ENCODE measurements at regions not wholly inside any gene's neighbourhood (a gene's known extent, or its start where the extent isn't known, plus 50 kb on each side); places are given as distances from the start of the nearest gene placed in this dataset.

- TF ChIP-seq CTCF (IDR thresholded peaks at IDR 0.05 in 4 of 5, conservative IDR thresholded peaks at IDR 0.05 in 1 of 5): no peak
- TF ChIP-seq POLR2A (IDR thresholded peaks at IDR 0.05): no peak
Observed at GRCh38 chr1:82593561-82593960, 792.8 kb downstream of the ADGRL2 start.

Measured in gastrocnemius medialis (tissue), 4 donors.